Osteocyte (in vitro differentiated cells): ENCODE measurements at regions not wholly inside any gene's neighbourhood (a gene's known extent, or its start where the extent isn't known, plus 50 kb on each side); places are given as distances from the start of the nearest gene placed in this dataset.

Experiments used
- DNase-seq: peaks from one replicate; pipeline ENCODE4 v3.0.0; 2021; ENCODE audit warnings: mixed read lengths; ENCODE audit not compliant: unreplicated experiment; ENCODE audit errors: extremely low spot score
- H3K27ac Mint-ChIP-seq: one replicate; pipeline ENCODE4 v1.8.0; 2021; ENCODE audit warnings: mild to moderate bottlenecking, mixed read lengths; ENCODE audit not compliant: unreplicated experiment
- H3K27me3 Mint-ChIP-seq: one replicate; pipeline ENCODE4 v1.8.0; 2021; ENCODE audit warnings: mixed read lengths; ENCODE audit not compliant: unreplicated experiment
- H3K36me3 Mint-ChIP-seq: one replicate; pipeline ENCODE4 v1.8.0; 2021; ENCODE audit warnings: mixed read lengths; ENCODE audit not compliant: unreplicated experiment
- H3K4me1 Mint-ChIP-seq: one replicate; pipeline ENCODE4 v1.8.0; 2021; ENCODE audit warnings: mixed read lengths; ENCODE audit not compliant: unreplicated experiment
- H3K4me3 Mint-ChIP-seq: one replicate; pipeline ENCODE4 v1.8.0; 2021; ENCODE audit warnings: mild to moderate bottlenecking, moderate library complexity, mixed read lengths; ENCODE audit not compliant: unreplicated experiment
- H3K9me3 Mint-ChIP-seq: one replicate; pipeline ENCODE4 v1.8.0; 2021; ENCODE audit warnings: mixed read lengths; ENCODE audit not compliant: unreplicated experiment
- CTCF ChIP-seq: fragments of 200-600 bp; sonication (generic); IDR thresholded peaks from 2 replicates; pipeline ENCODE4 v1.5.0; 2021; ENCODE audit warnings: antibody characterized with exemption, mild to moderate bottlenecking, moderate library complexity

- DNase-seq = no peak
- Mint-ChIP-seq H3K27ac (no peak overlapping the region), H3K4me1 (peaks cover 3% of the 10 kb centered on the region), H3K27me3 (no peaks in the 10 kb centered on the region), H3K9me3 (no peaks in the 10 kb centered on the region), H3K36me3 (no peaks in the 10 kb centered on the region), H3K4me3 (no peak overlapping the region)
- TF ChIP-seq CTCF = no peak
Observed at GRCh38 chr9:80836013-80836412, 853.3 kb downstream of the TLE1 start.

- no peak overlapping the region for H3K4me3 Mint-ChIP-seq
- H3K4me1 Mint-ChIP-seq = no peaks in the 10 kb centered on the region
- TF ChIP-seq CTCF = no peak
- no peaks in the 10 kb centered on the region for H3K36me3 Mint-ChIP-seq
- H3K9me3 Mint-ChIP-seq = peaks cover 9% of the 10 kb centered on the region
- no peak for DNase-seq
- H3K27ac Mint-ChIP-seq = no peak overlapping the region
- H3K27me3 Mint-ChIP-seq = no peaks in the 10 kb centered on the region
Observed at GRCh38 chr9:80831751-80832150, 857.6 kb downstream of the TLE1 start.

- H3K27ac Mint-ChIP-seq = no peak overlapping the region
- no peak overlapping the region for H3K4me3 Mint-ChIP-seq
- H3K36me3 Mint-ChIP-seq = no peaks in the 10 kb centered on the region
- H3K4me1 Mint-ChIP-seq = peaks cover 5% of the 10 kb centered on the region
- no peak for DNase-seq
- TF ChIP-seq CTCF = no peak
- H3K27me3 Mint-ChIP-seq = no peaks in the 10 kb centered on the region
- H3K9me3 Mint-ChIP-seq = no peaks in the 10 kb centered on the region
Observed at GRCh38 chr9:80811656-80812055, 877.7 kb downstream of the TLE1 start.

GRCh38 chr9:80811003-80811402, 878.3 kb downstream of the TLE1 start:
- Mint-ChIP-seq H3K9me3 (no peaks in the 10 kb centered on the region), H3K36me3 (no peaks in the 10 kb centered on the region), H3K4me1 (peaks cover 5% of the 10 kb centered on the region), H3K27ac (no peak overlapping the region), H3K4me3 (no peak overlapping the region), H3K27me3 (no peaks in the 10 kb centered on the region)
- no peak for TF ChIP-seq CTCF
- DNase-seq = no peak

GRCh38 chr9:80806671-80807070, 882.7 kb downstream of the TLE1 start:
- TF ChIP-seq CTCF = no peak
- no peak for DNase-seq
- H3K9me3 Mint-ChIP-seq = no peaks in the 10 kb centered on the region
- H3K4me3 Mint-ChIP-seq = no peak overlapping the region
- peaks cover 1% of the 10 kb centered on the region for H3K4me1 Mint-ChIP-seq
- H3K27ac Mint-ChIP-seq = no peak overlapping the region
- H3K36me3 Mint-ChIP-seq = no peaks in the 10 kb centered on the region
- no peaks in the 10 kb centered on the region for H3K27me3 Mint-ChIP-seq
